Liver (tissue), 8 donors: ENCODE measurements at regions not wholly inside any gene's neighbourhood (a gene's known extent, or its start where the extent isn't known, plus 50 kb on each side); places are given as distances from the start of the nearest gene placed in this dataset.

Experiments used
- DNase-seq: peaks from one replicate; pipeline ENCODE4 v3.0.0-alpha.2; 2017; ENCODE audit warnings: low spot score
- H3K27ac ChIP-seq, 2 donors: one replicate each; pipeline ENCODE4 v1.7.0; 2013; ENCODE audit warnings: inconsistent platforms in 2 of 2, low read length in 2 of 2, control low read depth in 1 of 2, low read depth in 1 of 2, mild to moderate bottlenecking in 1 of 2
- H3K27me3 ChIP-seq, 4 donors: one replicate each; pipeline versions ENCODE4 v1.6.1 to v1.7.0; 2013; ENCODE audit warnings: low read length in 3 of 4, inconsistent platforms in 1 of 4, mild to moderate bottlenecking in 1 of 4, moderate library complexity in 1 of 4; ENCODE audit not compliant: control insufficient read depth in 4 of 4, insufficient read depth in 4 of 4
- H3K36me3 ChIP-seq, 4 donors: one replicate each; pipeline versions ENCODE4 v1.6.1 to v1.7.0; 2013; ENCODE audit warnings: low read length in 3 of 4, mild to moderate bottlenecking in 3 of 4, low read depth in 1 of 4, moderate library complexity in 1 of 4; ENCODE audit not compliant: control insufficient read depth in 4 of 4, insufficient read depth in 3 of 4
- H3K4me1 ChIP-seq, 4 donors: one replicate each; pipeline versions ENCODE4 v1.6.1 to v1.7.0; 2013; ENCODE audit warnings: low read length in 3 of 4, mild to moderate bottlenecking in 3 of 4, moderate library complexity in 1 of 4; ENCODE audit not compliant: control insufficient read depth in 4 of 4, insufficient read depth in 4 of 4
- H3K4me3 ChIP-seq, 3 donors: one replicate each; pipeline versions ENCODE4 v1.6.1 to v1.7.0; 2013; ENCODE audit warnings: low read length in 3 of 3, control low read depth in 1 of 3, low read depth in 1 of 3, mild to moderate bottlenecking in 1 of 3
- H3K9ac ChIP-seq, 2 donors: one replicate each; pipeline ENCODE4 v1.7.0; 2013; ENCODE audit warnings: low read length in 2 of 2, mild to moderate bottlenecking in 2 of 2, moderate library complexity in 2 of 2, control low read depth in 1 of 2, low read depth in 1 of 2
- H3K9me3 ChIP-seq, 4 donors: one replicate each; pipeline versions ENCODE4 v1.6.1 to v1.7.0; 2013; ENCODE audit warnings: low read length in 3 of 4; ENCODE audit not compliant: control insufficient read depth in 4 of 4
- ATF3 ChIP-seq: IDR thresholded peaks from 2 replicates; pipeline ENCODE4 v1.6.1; 2016; ENCODE audit warnings: antibody characterized with exemption
- CTCF ChIP-seq: fragments of 150-350 bp; IDR thresholded peaks from 2 replicates; pipeline ENCODE4 v1.5.1; 2017; ENCODE audit warnings: improper control_type of control experiment, low read depth, low read length; ENCODE audit not compliant: missing input control
- EGR1 ChIP-seq, 2 donors: IDR thresholded peaks; 2 replicates each; pipeline ENCODE4 v1.6.1; 2016 to 2018; ENCODE audit warnings: antibody characterized with exemption in 2 of 2, low read depth in 2 of 2
- FOXA1 ChIP-seq: IDR thresholded peaks from 2 replicates; pipeline ENCODE4 v1.6.1; 2016; ENCODE audit warnings: antibody characterized with exemption
- FOXA2 ChIP-seq: IDR thresholded peaks from 2 replicates; pipeline ENCODE4 v1.6.1; 2016; ENCODE audit warnings: antibody characterized with exemption
- GABPA ChIP-seq, 2 donors: IDR thresholded peaks in 1 of 2; conservative IDR thresholded peaks in 1 of 2; 2 replicates each; pipeline ENCODE4 v1.6.1; 2016; ENCODE audit warnings: antibody characterized with exemption in 2 of 2, mild to moderate bottlenecking in 1 of 2, moderate library complexity in 1 of 2
- HNF4A ChIP-seq, 2 donors: conservative IDR thresholded peaks; 2 replicates each; pipeline ENCODE4 v1.6.1; 2016; ENCODE audit warnings: antibody characterized with exemption in 2 of 2, mild to moderate bottlenecking in 2 of 2
- HNF4G ChIP-seq: IDR thresholded peaks from 2 replicates; pipeline ENCODE4 v1.6.1; 2016; ENCODE audit warnings: antibody characterized with exemption
- JUND ChIP-seq, 2 donors: IDR thresholded peaks; 2 replicates each; pipeline ENCODE4 v1.6.1; 2016; ENCODE audit warnings: antibody characterized with exemption in 2 of 2
- NR2F2 ChIP-seq: IDR thresholded peaks from 2 replicates; pipeline ENCODE4 v1.6.1; 2016; ENCODE audit warnings: antibody characterized with exemption
- RAD21 ChIP-seq, 2 donors: IDR thresholded peaks; 2 replicates each; pipeline ENCODE4 v1.6.1; 2016; ENCODE audit warnings: antibody characterized with exemption in 2 of 2, mild to moderate bottlenecking in 2 of 2
- RXRA ChIP-seq, 2 donors: IDR thresholded peaks; 2 replicates each; pipeline ENCODE4 v1.6.1; 2017 to 2018; ENCODE audit warnings: antibody characterized with exemption in 2 of 2, mild to moderate bottlenecking in 1 of 2
- SP1 ChIP-seq: IDR thresholded peaks from 2 replicates; pipeline ENCODE4 v1.6.1; 2018; ENCODE audit warnings: antibody characterized with exemption, mild to moderate bottlenecking
- TAF1 ChIP-seq: conservative IDR thresholded peaks from 2 replicates; pipeline ENCODE4 v1.6.1; 2016; ENCODE audit warnings: antibody characterized with exemption, mild to moderate bottlenecking
- YY1 ChIP-seq: IDR thresholded peaks from 2 replicates; pipeline ENCODE4 v1.6.1; 2016; ENCODE audit warnings: antibody characterized with exemption, mild to moderate bottlenecking
- ZBTB33 ChIP-seq: IDR thresholded peaks from 2 replicates; pipeline ENCODE4 v1.6.1; 2016; ENCODE audit warnings: antibody characterized with exemption
- WGBS: extraction: QIAGEN DNeasy Blood & Tissue Kit; methylation state at CpG from one replicate; pipeline ENCODE4 v1.1.7; 2013; 5-methylcytosine and 5-hydroxymethylcytosine counted together
- TF ChIP-seq, protein P1 (sequence below): IDR thresholded peaks from 2 replicates; pipeline ENCODE4 v1.6.1; 2016; ENCODE audit warnings: antibody characterized with exemption, mild to moderate bottlenecking
- TF ChIP-seq, protein P2 (sequence below): IDR thresholded peaks from 2 replicates; pipeline ENCODE4 v1.6.1; 2016; ENCODE audit warnings: antibody characterized with exemption
- donor health status: healthy.
- donor health status: healthy.
- donor health status: healthy.
- donor health status: healthy.
- donor health status: healthy.

DNA sequence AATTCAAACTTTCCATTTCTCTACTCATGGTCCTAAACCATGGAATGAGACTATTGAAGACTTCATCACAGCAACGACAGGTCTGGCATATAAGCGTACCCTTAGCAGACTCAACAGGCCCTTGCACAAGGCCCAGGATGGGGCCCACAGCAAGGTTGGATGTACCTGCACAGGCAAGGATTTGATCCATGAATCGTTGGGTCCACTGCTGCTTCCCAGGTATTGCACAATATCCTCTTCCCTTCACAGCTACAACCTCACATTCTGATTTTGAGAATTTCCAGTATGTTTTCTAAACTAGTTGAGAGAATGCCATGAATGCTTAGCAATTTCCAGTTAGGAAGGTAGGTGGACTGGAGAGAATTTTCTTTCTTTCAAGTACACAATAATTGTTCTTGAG is 515.8 kb downstream of the SUCLG1 start:
- 77% methylated on average over 3 of the region's 3 CpGs for WGBS

More for the DNA sequence above, 515.8 kb downstream of the SUCLG1 start:
- Histone ChIP-seq H3K9me3 (no peaks in the 10 kb centered on the region), H3K27ac (no peak overlapping the region), H3K9ac (no peak overlapping the region), H3K4me1 (no peaks in the 10 kb centered on the region), H3K27me3 (no peaks in the 10 kb centered on the region), H3K36me3 (no peaks in the 10 kb centered on the region), H3K4me3 (no peak overlapping the region)
- DNase-seq: no peak
- TF ChIP-seq CTCF: no peak
- TF ChIP-seq ZBTB33: no peak
- no peak for TF ChIP-seq YY1
- TF ChIP-seq SP1: no peak
- TF ChIP-seq NR2F2: no peak
- no peak for TF ChIP-seq HNF4A (conservative IDR thresholded peaks at IDR 0.05)
- TF ChIP-seq, protein P1, sequence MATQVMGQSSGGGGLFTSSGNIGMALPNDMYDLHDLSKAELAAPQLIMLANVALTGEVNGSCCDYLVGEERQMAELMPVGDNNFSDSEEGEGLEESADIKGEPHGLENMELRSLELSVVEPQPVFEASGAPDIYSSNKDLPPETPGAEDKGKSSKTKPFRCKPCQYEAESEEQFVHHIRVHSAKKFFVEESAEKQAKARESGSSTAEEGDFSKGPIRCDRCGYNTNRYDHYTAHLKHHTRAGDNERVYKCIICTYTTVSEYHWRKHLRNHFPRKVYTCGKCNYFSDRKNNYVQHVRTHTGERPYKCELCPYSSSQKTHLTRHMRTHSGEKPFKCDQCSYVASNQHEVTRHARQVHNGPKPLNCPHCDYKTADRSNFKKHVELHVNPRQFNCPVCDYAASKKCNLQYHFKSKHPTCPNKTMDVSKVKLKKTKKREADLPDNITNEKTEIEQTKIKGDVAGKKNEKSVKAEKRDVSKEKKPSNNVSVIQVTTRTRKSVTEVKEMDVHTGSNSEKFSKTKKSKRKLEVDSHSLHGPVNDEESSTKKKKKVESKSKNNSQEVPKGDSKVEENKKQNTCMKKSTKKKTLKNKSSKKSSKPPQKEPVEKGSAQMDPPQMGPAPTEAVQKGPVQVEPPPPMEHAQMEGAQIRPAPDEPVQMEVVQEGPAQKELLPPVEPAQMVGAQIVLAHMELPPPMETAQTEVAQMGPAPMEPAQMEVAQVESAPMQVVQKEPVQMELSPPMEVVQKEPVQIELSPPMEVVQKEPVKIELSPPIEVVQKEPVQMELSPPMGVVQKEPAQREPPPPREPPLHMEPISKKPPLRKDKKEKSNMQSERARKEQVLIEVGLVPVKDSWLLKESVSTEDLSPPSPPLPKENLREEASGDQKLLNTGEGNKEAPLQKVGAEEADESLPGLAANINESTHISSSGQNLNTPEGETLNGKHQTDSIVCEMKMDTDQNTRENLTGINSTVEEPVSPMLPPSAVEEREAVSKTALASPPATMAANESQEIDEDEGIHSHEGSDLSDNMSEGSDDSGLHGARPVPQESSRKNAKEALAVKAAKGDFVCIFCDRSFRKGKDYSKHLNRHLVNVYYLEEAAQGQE: no peak
- no peak for TF ChIP-seq JUND (IDR thresholded peaks at IDR 0.05)
- no peak for TF ChIP-seq ATF3
- no peak for TF ChIP-seq EGR1 (IDR thresholded peaks at IDR 0.05; ENCODE audit: low read depth in 2 of 2)
- no peak for TF ChIP-seq FOXA2
- no peak for TF ChIP-seq FOXA1
- no peak for TF ChIP-seq RXRA (IDR thresholded peaks at IDR 0.05)
- TF ChIP-seq RAD21 (IDR thresholded peaks at IDR 0.05): no peak
- no peak for TF ChIP-seq GABPA (IDR thresholded peaks at IDR 0.05 in 1 of 2, conservative IDR thresholded peaks at IDR 0.05 in 1 of 2)
- no peak for TF ChIP-seq HNF4G
- no peak for TF ChIP-seq TAF1
- TF ChIP-seq, protein P2, sequence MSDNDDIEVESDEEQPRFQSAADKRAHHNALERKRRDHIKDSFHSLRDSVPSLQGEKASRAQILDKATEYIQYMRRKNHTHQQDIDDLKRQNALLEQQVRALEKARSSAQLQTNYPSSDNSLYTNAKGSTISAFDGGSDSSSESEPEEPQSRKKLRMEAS: no peak
